ENCODE measurements at regions not wholly inside any gene's neighbourhood (a gene's known extent, or its start where the extent isn't known, plus 50 kb on each side); places are given as distances from the start of the nearest gene placed in this dataset.
A peak's percentile ranks its signal among the peaks of the same experiment; 100 is the strongest.

DNA sequence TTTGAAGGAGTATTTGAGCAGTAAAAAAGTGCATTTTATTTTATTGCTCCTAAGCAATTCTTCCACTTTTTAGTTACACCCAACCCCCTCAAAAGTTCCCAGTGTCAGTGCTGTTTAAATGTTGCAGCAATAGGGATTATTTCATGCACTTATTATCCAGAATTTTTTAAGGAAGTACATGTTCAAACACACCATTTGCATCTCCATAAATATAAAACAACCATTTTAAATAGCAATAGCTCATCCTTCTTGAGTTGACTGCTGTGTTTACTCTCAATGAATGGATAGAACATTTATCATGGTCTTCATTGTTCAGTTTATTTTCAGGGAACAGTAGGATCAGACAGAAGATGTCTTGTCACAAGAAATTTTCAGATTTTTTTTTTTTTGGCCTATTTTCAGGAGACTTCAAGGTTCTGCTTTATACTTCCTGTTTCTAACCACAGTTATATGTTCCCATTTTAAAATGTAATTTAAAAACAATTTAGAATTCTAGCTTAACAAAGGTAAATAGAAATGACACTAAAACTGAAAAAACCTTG lies 171.9 kb downstream of the TMA16 start:
- no peaks in the 10 kb centered on the region for H3K9me3 ChIP-seq
- ATAC-seq, result peak in 1 of 8 donors; percentile 25
- intact Hi-C loops (cut with DNase I), result no loop called here
- peaks cover 0 to 37% (median 0%) of the 10 kb centered on the region in 9 donors for H3K4me1 ChIP-seq
- TF ChIP-seq, protein P1, sequence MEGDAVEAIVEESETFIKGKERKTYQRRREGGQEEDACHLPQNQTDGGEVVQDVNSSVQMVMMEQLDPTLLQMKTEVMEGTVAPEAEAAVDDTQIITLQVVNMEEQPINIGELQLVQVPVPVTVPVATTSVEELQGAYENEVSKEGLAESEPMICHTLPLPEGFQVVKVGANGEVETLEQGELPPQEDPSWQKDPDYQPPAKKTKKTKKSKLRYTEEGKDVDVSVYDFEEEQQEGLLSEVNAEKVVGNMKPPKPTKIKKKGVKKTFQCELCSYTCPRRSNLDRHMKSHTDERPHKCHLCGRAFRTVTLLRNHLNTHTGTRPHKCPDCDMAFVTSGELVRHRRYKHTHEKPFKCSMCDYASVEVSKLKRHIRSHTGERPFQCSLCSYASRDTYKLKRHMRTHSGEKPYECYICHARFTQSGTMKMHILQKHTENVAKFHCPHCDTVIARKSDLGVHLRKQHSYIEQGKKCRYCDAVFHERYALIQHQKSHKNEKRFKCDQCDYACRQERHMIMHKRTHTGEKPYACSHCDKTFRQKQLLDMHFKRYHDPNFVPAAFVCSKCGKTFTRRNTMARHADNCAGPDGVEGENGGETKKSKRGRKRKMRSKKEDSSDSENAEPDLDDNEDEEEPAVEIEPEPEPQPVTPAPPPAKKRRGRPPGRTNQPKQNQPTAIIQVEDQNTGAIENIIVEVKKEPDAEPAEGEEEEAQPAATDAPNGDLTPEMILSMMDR (IDR thresholded peaks at IDR 0.05), result no peak
- H3K27me3 ChIP-seq, result no peaks in the 10 kb centered on the region
- peak overlapping the region in 1 of 10 donors; percentile 4 for H3K4me3 ChIP-seq
- peak overlapping the region in 1 of 10 donors; percentile 72 for H3K27ac ChIP-seq
- no peak for DNase-seq
- H3K36me3 ChIP-seq, result no peaks in the 10 kb centered on the region

DNA sequence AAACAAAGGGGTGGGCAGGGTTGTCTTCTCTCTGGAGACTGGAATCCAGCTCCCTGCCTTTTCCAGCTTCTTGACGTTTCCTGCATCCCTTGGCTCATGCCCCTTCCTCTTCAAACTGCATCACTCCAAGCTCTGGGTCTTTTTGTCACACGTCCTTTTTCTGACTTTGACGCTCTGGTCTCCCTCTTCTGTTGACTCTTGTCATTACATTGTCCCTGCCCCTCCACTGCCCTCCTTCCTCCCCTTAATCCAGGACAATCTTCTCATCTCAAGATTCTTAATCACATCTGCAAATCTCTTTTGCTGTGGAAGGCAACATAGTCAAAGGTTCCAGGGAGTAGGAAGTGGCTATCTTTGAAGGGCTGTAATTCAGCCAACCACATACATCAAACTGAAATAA lies 178.3 kb downstream of the TMA16 start:
- Histone ChIP-seq H3K4me3 (no peak overlapping the region), H3K9me3 (no peaks in the 10 kb centered on the region), H3K27me3 (no peaks in the 10 kb centered on the region), H3K4me1 (peaks cover 0 to 6% (median 0%) of the 10 kb centered on the region in 9 donors), H3K27ac (no peak overlapping the region), H3K36me3 (no peaks in the 10 kb centered on the region)
- WGBS, 2 donors, result 67 to 70% methylated on average over 3 of the region's 3 CpGs
- DNase-seq (no peak), ATAC-seq (no peak)
- TF ChIP-seq, protein P1 (IDR thresholded peaks at IDR 0.05), result peak in 1 of 9 donors; percentile 6
- intact Hi-C loops (cut with DNase I), result loop anchor here in 1 of 10 donors (10.0 kb wide), 1 partner anchor 118 kb away; no protein-coding TSS in a partner anchor

DNA sequence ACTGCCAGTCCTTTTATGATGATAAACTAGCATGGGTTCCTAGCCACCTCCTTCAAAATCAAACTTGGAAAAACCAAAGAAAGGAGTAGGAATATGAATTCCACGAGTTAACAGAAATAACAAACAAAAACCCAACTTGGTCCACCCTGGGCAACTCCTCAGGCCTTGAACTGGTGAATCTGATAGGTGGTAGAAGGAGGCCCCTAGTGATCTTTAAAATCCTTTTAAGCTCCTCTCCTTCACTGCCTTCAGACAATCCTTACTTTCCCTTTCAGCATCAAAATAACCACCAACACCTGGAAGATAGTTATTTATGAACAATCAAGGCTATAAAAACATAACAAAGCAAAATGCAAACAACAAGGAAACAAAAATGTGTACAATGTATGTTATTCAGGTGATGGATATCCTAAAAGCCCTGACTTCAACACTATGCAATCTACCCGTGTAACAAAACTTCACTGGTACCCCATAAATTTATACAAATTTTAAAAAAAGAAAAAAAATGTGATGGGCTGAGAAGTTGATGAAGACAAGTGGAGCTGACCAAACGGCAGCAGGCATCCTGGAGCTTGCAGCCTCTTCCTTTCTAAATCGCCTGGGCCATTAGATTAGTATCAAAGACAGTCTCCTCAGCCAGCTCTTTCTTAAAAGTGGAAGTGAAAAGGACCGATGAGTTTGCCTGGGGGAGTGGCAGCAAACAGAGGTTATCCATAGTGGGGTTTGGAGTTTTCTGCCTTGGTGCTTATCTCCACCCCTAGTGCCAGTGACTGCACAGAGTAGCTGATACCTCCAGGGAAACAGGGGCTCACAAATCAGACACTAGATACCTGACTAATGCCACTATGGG lies 179.6 kb downstream of the TMA16 start:
- TF ChIP-seq, protein P1 (IDR thresholded peaks at IDR 0.05), result no peak
- H3K9me3 ChIP-seq, result no peaks in the 10 kb centered on the region
- no peak overlapping the region for H3K4me3 ChIP-seq
- 48 to 49% methylated on average over 5 of the region's 5 CpGs for WGBS, 2 donors
- no peaks in the 10 kb centered on the region for H3K36me3 ChIP-seq
- DNase-seq (no peak), ATAC-seq (no peak)
- no peaks in the 10 kb centered on the region for H3K27me3 ChIP-seq
- no peak overlapping the region for H3K27ac ChIP-seq
- H3K4me1 ChIP-seq, result peaks cover 0 to 6% (median 0%) of the 10 kb centered on the region in 9 donors
- intact Hi-C loops (cut with DNase I), result loop anchor here in 1 of 10 donors (10.0 kb wide), 1 partner anchor 119 kb away; no protein-coding TSS in a partner anchor

DNA sequence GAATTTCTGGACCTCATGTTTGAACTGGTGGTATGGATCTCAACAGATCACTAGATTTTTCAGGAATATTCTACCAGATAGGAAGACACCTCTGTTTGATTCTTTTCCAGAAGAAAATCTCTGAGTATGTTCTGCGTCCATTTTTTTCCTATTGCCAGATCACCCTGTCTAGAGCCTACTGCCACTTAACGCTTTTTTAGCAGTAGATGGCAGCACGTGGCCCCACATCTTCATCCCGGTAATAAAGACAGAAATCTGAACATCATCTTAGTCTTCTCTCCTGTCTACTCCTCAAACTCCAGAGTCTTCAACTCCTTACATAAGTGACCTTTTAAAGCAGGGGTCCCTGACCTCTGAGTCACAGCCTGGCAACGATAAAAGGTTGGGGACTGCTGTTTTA lies 184.7 kb downstream of the TMA16 start:
- Histone ChIP-seq H3K36me3 (no peaks in the 10 kb centered on the region), H3K4me1 (peaks cover 0 to 4% (median 0%) of the 10 kb centered on the region in 9 donors), H3K9me3 (no peaks in the 10 kb centered on the region), H3K27me3 (no peaks in the 10 kb centered on the region), H3K27ac (no peak overlapping the region), H3K4me3 (no peak overlapping the region)
- 59 to 61% methylated on average over 5 of the region's 5 CpGs for WGBS, 2 donors
- intact Hi-C loops (cut with DNase I), result loop anchor here in 1 of 10 donors (10.0 kb wide), 1 partner anchor 124 kb away; no protein-coding TSS in a partner anchor
- ATAC-seq (no peak), DNase-seq (no peak)
- TF ChIP-seq, protein P1 (IDR thresholded peaks at IDR 0.05), result no peak
